ENCODE measurements at regions not wholly inside any gene's neighbourhood (a gene's known extent, or its start where the extent isn't known, plus 50 kb on each side); places are given as distances from the start of the nearest gene placed in this dataset.

GRCh38 chr13:39129213-39129612 is 91.0 kb downstream of the NHLRC3 start:
- H3K27ac ChIP-seq (replicated peaks in 1 of 4) = no peak overlapping the region
- H3K36me3 ChIP-seq = no peaks in the 10 kb centered on the region
- H3K4me1 ChIP-seq = no peaks in the 10 kb centered on the region
- H3K27me3 ChIP-seq = no peaks in the 10 kb centered on the region
- TF ChIP-seq POLR2A (IDR thresholded peaks at IDR 0.05; ENCODE audit: low read depth) (no peak), EP300 (IDR thresholded peaks at IDR 0.05) (no peak), POLR2AphosphoS5 (IDR thresholded peaks at IDR 0.05) (no peak)
- TF ChIP-seq, protein P1, sequence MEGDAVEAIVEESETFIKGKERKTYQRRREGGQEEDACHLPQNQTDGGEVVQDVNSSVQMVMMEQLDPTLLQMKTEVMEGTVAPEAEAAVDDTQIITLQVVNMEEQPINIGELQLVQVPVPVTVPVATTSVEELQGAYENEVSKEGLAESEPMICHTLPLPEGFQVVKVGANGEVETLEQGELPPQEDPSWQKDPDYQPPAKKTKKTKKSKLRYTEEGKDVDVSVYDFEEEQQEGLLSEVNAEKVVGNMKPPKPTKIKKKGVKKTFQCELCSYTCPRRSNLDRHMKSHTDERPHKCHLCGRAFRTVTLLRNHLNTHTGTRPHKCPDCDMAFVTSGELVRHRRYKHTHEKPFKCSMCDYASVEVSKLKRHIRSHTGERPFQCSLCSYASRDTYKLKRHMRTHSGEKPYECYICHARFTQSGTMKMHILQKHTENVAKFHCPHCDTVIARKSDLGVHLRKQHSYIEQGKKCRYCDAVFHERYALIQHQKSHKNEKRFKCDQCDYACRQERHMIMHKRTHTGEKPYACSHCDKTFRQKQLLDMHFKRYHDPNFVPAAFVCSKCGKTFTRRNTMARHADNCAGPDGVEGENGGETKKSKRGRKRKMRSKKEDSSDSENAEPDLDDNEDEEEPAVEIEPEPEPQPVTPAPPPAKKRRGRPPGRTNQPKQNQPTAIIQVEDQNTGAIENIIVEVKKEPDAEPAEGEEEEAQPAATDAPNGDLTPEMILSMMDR (IDR thresholded peaks at IDR 0.05) = no peak
- intact Hi-C loops (cut with DNase I) = no loop called here
- no peaks in the 10 kb centered on the region for H3K9me3 ChIP-seq
- H3K4me3 ChIP-seq = no peak overlapping the region
- no peak for DNase-seq (ENCODE audit: extremely low spot score)
- WGBS = 61% methylated on average over 6 of the region's 6 CpGs

DNA sequence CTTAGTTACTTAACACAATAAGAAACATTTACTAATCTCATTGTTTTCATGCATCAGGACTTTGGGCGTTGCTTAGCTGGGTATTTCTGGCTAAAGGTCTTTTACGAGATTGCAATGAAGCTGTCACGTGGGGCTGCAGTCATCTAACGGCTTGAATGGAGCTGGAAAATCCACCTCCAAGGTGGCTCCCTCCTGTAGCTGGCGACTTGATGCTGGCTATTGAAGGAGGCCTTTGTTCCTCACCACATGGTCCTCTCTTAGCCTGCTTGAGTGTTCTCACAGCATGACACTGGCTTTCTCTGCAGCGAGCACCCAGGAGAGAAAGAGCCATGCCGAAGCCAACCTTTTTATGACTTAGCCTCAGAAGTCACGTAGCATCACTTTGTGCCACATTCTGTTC is 92.0 kb downstream of the NHLRC3 start:
- WGBS = 84% methylated on average over 8 of the region's 8 CpGs
- TF ChIP-seq POLR2AphosphoS5 (IDR thresholded peaks at IDR 0.05) (no peak), POLR2A (IDR thresholded peaks at IDR 0.05; ENCODE audit: low read depth) (no peak), EP300 (IDR thresholded peaks at IDR 0.05) (no peak)
- TF ChIP-seq, protein P1 (IDR thresholded peaks at IDR 0.05) = no peak
- no peak for DNase-seq (ENCODE audit: extremely low spot score)
- intact Hi-C loops (cut with DNase I) = no loop called here
- Histone ChIP-seq H3K36me3 (no peaks in the 10 kb centered on the region), H3K9me3 (no peaks in the 10 kb centered on the region), H3K4me3 (no peak overlapping the region), H3K27me3 (no peaks in the 10 kb centered on the region), H3K4me1 (no peaks in the 10 kb centered on the region), H3K27ac (replicated peaks in 1 of 4) (no peak overlapping the region)

DNA sequence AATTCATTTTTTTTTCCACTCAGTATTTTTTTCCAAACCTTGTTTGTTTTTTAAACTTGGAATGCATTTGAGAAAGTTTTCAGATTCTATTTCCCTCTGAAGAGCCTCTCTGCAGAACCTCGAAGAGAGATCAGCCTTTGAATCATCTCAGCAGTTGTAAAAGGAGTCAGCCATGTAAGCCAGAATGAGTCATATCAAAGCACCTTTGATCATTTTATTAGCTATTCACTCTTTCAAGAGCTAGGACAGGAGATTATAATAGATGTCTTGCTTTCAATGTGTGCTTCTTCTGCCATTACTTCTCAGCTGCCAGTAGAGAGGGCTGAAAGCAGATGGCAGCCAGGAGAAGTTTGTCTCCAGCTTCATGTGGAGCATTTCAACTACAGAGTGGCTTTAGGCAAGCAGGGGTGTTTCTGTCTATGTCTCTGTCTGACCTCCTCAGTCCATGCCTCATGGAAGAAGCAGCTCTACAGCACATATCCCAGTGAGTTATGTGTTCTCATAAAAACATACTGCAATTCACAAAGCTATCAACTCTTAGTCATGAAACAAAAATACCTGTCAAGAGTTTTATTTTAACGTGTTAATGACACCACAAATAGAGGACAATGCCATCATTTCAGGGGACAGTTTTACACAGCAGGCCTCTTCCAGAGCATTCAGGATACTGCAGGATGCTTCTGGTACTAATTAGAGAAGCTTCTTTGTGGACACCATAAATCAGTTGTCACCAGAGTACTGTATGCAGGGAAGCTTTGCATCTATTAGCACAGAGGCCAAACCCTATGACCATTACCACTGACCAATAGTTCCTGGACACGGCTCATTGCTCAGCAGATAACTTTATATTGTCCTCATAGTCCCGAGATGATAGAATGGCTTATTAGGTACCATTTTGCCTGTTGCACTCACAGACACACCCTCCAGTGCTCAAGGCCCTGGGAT is 94.3 kb downstream of the NHLRC3 start:
- TF ChIP-seq, protein P1 (IDR thresholded peaks at IDR 0.05) = no peak
- TF ChIP-seq POLR2AphosphoS5 (IDR thresholded peaks at IDR 0.05) = no peak
- TF ChIP-seq POLR2A (IDR thresholded peaks at IDR 0.05; ENCODE audit: low read depth) = no peak
- no peak for TF ChIP-seq EP300 (IDR thresholded peaks at IDR 0.05)
- H3K4me3 ChIP-seq = no peak overlapping the region
- intact Hi-C loops (cut with DNase I) = no loop called here
- no peaks in the 10 kb centered on the region for H3K27me3 ChIP-seq
- no peaks in the 10 kb centered on the region for H3K9me3 ChIP-seq
- no peaks in the 10 kb centered on the region for H3K36me3 ChIP-seq
- H3K27ac ChIP-seq (replicated peaks in 1 of 4) = no peak overlapping the region
- WGBS = 83% methylated on average over 4 of the region's 4 CpGs
- H3K4me1 ChIP-seq = no peaks in the 10 kb centered on the region
- no peak for DNase-seq (ENCODE audit: extremely low spot score)

- Histone ChIP-seq H3K27ac (replicated peaks in 1 of 4) (no peak overlapping the region), H3K4me1 (no peaks in the 10 kb centered on the region), H3K27me3 (no peaks in the 10 kb centered on the region), H3K36me3 (no peaks in the 10 kb centered on the region), H3K9me3 (no peaks in the 10 kb centered on the region), H3K4me3 (no peak overlapping the region)
- WGBS = 88% methylated on average over 3 of the region's 3 CpGs
- TF ChIP-seq POLR2A (IDR thresholded peaks at IDR 0.05; ENCODE audit: low read depth) (no peak), EP300 (IDR thresholded peaks at IDR 0.05) (no peak), POLR2AphosphoS5 (IDR thresholded peaks at IDR 0.05) (no peak)
- TF ChIP-seq, protein P1 (IDR thresholded peaks at IDR 0.05) = no peak
- intact Hi-C loops (cut with DNase I) = no loop called here
- no peak for DNase-seq (ENCODE audit: extremely low spot score)
Observed at GRCh38 chr13:39133781-39134180, 95.5 kb downstream of the NHLRC3 start.

Measured in esophagus muscularis mucosa (tissue), 4 donors.